NCI-H2081 (cell line): ENCODE measurements at regions not wholly inside any gene's neighbourhood (a gene's known extent, or its start where the extent isn't known, plus 50 kb on each side); places are given as distances from the start of the nearest gene placed in this dataset.

Experiments
- DNase-seq, 2 experiments: peaks; one replicate each; lab custom pipeline; 2025; lab: John Stamatoyannopoulos, UW

DNA sequence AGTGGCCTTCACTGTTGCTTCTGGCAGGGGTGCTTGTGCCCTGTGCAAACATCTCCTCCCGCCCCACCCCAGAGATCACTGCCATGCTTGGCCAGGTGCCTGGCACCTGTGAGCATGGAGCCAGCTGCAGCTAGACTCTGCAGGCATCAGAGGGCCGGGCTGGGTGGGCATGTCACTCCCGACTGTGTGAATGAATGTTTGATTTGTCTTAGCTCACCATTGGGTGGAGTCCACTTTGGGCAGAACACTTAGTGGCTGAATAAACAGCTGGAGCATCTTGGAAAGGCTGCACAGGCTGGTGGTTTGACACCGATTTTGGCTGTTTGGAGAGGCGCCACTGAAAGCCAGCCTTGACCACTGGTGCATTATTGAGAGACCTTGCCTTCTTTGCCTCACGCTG lies 267.3 kb downstream of the DLEU7 start:
- peak; percentile 84 to 93 for DNase-seq

DNA sequence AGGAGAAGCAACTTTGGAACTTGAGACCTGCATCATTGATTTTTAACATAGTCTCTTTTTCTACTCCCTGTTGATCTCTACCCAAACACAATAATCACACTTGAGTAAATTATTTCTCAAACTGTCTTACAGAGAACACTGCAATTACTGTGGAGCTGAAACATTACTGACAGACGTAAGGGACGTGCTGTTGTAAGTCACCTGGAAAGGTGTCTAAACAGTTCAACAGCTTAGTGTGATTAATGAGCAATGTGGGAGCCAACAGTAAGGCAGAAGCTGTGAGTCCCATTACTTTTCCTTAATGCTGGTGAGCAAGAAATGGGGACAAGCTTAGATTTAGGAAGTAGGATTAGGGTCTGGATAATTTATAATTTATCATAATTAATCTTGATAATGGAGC lies 265.7 kb downstream of the DLEU7 start:
- DNase-seq, result peak in 1 of 2 experiments; percentile 22

DNA sequence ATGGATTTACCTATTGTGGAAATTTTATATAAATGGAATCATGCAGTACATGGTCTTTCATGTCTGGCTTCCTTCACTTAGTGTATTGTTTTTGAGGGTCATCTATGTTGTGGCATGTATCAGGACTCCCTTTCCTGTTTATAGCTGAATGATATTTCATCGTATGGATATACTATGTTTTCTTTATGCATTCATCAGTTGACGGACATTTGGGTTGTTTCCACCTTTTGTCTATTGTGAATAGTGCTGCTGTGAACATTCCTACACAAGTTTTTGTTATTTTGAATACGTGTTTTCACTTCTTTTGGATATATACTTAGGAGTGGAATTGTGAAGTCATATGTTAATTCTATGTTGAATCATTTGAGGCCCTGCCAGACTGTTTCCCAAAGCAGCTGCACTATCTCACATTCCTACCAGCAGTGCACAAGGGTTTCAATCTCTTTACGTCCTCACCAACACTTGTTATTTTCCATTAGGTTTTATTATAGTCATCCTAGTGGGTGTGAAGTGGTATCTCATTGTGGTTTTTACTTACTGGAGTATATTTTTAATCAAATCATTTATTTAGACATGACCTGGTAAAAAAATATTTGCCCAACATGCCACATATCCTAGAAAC lies 262.7 kb downstream of the DLEU7 start:
- DNase-seq, result no peak

DNA sequence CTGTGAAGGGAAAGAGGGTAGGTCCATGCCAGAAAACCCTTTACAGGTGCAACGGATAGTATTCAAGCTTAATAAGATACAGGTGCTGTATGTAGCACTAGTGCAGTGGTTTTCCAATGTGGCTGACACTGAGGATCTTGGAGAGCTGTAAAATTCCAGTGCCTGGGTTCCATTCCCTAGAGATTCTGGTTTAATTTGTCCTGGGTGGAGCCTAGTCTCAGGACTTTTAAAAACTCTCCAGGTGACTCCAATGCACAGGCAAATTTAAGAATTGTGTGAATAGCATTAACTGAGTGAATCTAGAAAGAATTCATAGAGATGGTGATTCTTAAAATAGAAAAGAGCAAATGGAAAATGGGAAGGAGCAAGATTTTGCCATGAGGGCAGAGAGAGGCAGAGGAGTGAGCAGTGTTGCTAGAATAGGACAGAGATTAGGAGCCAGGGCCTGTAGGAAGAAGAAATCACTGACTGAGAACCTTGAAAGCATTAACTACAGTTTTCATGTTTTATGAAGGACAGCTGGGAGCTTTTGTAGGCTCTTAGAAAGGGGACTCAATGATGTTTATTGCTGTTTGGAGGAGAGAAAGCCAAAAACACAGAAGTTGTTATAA lies 261.8 kb downstream of the DLEU7 start:
- DNase-seq, result no peak

DNA sequence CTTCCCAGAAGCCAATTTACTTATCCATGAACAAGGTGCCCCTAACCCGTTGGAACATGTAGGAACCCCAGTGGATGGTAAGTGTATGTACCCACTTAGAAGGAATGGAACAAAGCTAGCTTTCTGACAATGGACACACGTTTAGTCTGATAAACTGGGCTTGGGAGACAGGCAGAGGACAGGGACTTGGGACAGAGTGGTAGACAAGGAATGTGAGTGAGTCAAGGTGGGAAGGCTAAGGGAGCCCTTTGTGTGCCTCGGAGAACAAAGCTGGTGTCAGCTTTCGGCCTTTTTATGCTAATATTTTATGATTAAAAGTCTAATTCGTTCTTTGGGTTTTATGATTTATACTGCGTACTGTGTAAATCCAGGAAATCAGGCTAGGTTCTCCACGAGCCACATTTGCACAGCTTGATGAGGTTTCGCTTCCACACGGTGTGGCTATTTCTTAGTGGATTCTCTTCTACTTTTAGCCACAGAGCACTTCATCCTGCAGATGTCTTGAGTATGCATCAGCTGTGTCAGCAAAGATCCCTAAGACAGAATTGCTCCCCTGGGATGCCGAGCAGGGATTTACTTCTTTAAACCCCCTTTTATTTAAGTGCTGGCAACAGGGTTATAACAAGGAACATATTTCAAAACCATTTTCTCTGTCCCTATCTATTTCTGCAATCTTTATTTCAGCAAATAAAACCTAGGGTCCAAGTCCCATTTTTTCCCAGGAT lies 258.5 kb downstream of the DLEU7 start:
- no peak for DNase-seq

DNA sequence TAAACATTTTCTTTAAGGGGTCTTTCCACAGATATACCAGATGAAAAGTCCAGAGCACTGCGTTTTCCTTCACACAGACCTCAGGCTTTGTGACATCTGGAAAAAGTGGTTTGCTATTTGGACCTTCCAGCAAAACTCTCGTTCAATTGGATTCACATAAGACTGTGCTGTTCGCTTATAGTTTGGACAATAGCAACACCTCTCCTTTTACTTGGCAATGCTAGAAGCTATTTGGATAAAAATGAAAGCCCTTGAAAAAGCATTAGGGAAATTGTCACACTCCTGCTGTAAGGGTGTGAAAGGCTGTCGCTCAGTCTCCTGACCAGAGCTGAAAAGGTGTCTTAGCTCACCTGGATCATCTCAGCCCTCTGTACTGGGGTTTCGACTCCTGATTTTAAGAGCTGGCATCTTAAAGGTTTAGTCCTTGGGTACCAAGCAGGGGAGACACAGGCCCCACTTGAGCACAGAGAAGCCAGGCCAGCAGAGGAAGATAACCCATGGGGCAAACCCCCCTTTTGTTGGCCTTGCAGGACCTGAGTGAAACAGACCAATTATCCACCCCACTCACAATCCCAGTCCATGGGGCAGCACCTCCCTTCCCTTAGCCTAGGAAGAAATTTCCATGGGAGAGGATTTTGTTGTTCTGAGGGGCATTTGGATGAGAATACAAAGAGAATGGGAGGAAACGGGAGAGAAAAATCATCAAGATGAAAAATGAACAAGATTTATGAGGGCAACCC lies 257.6 kb downstream of the DLEU7 start:
- no peak for DNase-seq

DNA sequence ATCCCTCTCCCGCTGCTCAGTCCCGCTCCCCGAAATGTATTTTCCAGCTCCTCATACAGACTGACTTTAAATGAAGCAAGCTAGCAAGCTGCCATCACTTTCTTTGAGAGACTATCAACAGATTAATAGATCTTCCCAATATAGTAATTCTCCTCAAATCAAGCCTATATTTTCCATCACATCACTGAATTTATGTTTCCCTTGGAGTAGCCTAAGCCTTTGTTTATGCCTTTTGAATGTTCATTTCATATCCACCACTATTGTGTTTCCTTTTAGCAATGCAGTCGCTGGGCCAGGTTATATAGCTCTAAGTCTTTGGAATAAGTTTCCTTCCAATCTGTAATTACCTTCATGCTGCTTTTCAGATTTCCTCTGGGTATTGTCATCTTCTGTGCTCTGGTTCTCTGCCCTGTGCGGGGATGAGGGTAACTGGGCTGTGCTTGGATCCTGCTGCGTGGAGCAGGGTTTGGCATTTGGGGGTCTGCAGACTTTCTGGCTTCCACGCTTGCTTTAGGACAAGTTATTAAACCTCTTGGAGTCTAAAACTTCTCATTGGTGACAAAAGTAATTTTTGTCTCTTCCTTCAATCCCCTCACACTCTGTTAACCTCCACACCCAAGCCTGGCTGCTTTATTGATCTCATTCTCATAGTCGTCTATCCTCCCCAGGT lies 256.9 kb downstream of the DLEU7 start:
- no peak for DNase-seq

DNA sequence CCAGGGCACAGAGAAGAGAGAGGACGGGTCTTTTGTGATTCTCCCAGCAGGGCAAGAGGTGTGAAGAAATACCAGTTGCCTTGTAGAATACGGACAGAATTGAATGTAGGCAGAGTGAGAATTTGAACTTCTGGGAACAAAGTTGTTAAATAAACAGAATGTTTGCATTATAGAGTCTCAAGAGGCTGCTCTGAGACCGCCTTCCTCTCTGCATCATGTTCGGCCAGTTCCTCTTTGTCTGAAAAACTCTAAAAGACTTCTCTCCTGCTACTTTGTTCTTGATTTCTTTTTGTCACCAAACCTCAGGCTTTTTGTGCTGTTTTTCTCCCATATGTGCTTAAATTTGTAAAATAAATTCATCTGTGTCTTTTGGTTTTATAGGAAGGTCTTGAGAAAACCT lies 256.4 kb downstream of the DLEU7 start:
- DNase-seq, result no peak

DNA sequence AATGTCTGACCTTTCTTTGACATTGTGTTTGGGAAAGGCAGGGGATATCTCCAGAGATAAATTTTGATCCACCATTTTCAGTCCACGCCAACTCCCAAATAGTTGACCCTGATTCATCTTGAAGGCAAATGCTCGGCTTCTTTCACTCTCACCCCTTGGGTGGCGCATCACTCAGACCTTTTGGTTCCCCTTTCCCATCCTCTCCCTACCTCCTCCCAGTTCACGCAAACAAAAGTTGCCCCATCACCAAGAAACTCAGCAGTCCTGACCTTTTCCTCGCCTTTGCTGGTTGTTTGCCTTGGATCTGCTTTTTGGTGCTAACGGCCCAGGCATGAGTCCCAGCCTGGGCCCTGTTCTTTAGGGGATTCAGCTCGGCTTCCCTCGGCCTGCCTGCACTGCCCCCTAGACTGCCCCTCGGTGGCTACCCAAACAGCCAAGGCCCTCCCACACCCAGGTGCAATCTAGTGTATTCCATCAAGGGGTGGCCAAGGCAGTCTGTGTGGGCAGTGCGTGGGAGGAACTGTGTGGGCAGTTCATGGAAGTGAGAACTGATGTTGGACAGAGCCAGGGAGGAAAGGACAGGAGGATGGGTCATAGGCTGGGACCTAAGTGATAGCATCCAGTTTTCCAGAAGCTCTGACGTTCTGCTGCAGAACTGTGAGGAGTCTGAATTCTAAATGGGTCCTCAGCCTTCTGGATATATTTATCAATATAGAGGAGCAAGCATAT lies 255.7 kb downstream of the DLEU7 start:
- DNase-seq, result no peak

DNA sequence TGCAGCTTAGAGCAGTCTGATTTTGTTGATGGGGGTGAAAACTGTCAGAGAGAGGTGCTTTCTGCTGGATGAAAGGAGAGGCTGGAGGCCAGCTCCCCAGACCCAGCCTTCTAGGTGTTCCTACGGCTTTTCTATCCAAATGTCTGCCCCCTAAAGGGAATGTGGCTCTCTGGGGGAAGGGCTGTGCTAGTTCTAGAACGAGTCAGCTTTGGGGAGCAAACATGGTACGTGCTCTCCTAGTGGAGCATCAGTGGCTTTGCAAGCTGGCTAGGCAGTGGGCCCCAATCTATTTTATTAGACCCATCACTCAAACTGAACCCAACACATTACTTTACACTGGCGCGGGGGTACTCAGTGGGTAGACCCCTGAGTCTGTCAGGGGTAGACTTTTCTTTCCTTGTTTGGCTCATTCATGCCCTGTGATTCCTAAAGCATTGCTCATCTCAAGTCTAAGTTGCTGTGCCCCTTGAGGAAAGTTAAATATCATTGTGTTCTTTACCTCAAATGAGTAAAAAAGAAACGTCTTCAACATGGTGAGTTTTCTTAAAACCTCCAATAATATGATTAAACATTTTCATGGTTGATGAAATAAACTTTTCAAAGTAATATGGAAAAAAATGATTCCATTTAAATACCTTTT lies 254.9 kb downstream of the DLEU7 start:
- DNase-seq, result no peak

DNA sequence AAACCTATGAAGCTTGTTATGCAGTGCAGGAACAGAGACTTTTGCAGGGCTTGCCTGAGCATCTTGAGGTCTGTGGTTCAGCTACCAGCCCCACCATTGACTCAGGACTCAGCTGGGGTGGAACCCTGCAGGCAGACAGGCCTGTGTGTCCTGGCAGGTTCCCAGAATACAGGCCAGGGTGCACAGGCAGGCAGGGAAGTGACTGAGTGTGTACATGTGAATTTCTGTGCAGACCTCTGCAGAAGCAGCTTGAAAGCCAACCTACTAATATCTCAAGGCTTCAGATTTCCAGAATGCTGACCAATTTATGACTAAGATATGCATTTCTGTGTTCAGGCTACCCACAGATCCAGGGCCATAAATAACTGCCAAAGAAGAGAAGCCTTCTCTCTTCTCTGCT lies 254.4 kb downstream of the DLEU7 start:
- no peak for DNase-seq

DNA sequence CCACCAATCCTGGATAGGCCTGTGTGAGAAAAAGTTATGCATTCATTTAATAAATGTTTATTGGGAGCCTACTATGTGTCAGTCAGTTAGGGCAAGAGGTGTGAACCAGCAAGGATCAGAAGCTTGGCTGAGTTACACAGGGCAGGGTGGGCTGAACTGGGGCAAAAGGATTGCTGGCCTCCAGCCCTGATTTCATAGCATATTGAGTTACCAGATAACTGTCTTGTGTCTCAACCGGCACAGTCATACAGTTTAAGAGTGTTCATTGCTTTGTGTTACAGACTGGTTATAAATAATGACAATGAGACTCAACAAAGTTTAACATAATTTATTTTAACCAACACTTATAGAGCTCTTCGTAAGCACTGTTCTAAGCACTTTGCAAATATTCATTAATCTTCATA lies 253.8 kb downstream of the DLEU7 start:
- DNase-seq, result no peak

DNA sequence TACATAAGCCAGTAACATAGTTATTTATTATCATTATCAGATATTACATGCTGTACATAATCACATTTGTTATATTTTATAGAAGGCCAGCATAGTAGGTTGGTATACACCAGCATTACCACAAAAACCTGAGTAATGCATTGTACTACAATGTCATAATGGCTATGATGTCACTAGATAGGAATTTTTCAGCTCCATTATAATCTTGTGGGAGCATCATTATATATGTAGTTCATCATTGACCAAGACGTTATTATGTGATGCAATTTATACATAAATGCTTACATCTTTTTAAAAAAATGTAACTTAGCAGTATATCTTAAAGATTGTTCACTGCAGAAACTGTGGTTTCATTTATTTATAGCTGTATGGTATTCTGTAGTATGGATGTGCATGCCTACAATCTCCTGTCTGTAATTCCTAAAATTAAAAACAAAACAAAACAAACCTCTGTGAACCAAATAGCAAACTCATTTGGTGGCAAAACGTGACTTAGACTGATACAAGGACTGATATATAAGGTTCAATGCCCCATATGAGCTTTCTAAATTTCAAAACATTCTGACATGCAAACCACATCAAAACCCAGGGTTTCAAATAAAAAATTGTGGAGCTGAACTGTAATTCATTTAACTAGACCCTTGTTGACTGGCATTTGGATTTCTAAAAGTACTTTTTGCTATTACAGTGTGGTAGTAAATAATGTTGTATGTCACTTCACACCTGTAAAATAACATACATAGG lies 250.9 kb downstream of the DLEU7 start:
- no peak for DNase-seq

DNA sequence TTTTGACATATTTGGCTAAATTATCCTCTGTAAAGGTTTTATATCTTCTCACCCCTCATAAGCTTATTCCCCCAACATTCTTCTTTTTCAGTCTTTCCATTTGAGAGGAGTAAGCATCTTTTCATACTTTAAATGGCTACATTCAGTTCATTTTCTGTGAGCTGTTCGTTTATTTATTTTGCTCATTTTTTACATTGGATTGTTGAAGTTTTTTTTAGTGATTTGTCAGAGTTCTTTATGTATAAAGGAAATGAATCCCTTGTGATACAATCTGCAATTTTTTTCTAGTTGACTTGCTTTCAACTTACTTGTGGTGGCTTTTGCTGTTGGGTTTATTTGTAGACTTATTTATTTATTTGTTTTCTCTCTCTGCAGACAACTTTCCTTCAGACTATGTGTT lies 250.3 kb downstream of the DLEU7 start:
- DNase-seq, result no peak

DNA sequence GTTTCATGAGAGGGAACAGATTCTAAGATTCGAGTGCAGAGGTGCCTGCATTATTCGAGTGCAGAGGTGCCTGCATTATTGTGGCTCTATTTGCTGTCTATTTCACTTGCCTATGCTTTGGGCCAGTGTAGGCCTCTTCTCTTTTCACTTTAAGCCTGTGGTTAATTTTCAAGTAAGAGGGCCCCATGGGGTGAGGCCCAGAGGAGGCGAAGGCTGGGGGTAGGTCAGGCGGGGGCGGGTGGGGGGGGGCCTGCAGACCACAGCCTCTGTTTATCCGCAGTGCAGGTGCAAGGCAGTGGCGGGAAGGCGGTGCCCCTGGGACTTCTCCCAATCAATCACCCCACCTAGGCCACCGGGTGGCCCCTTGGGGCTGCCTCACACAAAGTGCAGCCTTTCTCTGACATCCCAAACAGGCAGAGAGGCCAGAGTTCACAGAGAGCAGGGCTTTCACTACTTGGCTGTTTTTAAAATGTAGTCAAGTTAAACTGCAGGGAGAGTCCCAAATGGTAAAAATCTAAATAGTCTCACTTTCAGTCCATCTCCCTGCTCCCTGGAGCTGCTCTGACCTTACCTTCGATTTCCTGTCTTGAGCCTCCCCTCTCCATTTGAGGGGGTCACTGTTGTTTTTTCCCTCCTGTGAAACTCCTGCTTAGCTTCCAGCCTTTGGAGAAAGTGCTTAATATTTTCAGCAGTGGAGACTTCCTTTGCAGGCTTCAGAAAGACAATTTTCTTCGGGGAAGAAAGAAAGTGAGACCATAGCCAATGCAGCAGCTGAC lies 249.0 kb downstream of the DLEU7 start:
- DNase-seq, result no peak

DNA sequence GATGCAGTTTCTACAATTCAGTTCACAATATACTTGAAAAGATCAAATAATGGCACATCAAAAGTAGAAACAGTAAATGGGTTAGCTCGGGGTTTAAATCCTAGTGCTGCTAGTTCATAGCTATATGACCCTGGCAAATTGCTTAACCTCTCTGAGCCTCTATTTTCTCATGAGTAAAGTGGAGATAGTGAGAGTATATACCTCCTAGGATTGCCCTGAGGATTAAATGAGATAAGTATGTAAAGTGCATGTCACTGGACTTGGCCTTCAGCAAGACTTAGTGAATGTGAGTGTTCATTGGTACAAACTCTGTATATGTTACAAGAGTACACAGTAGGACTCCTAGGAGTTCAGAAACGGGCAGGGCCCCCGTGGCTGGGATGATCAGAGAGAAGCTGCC lies 248.3 kb downstream of the DLEU7 start:
- no peak for DNase-seq

DNA sequence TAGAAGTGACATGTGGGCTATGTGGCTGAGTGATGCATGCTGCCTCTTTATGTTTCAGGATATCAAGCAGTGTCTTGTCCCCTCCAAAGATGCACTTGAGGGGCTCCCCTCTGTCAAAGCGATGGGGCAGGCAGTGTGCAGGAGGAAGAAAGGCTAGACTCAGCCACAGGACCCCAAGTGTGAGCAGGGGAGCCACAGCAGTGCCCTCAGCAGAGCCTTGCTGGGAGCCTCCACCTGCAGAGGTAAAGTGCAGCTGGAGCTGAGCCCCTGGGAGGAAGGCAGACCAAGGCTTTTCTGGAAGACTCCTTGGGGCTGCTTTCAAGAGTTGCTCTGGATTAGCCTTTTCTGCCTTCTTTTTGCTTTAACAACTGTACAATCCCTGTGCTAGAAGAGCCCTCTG lies 247.3 kb downstream of the DLEU7 start:
- DNase-seq, result no peak

DNA sequence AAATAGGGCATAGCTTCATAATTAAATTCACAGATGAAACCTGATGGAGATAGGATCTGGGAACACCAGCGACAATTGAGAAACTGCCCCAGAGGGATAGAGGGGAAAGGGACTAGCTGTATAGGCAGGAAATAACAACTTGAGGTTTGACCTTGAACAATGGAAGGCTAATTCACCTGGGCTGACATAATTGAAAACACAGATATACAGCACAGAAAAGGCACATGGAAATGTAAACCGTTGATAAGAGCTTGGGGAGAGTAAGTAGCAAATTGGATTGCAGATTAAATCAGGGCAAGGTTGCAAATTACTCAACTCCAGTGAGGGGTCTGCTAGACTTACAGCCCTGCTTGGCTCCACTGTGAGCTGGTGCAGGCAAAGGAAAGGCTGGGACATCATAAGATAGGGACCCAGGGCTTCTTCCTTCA lies 246.7 kb downstream of the DLEU7 start:
- no peak for DNase-seq

DNA sequence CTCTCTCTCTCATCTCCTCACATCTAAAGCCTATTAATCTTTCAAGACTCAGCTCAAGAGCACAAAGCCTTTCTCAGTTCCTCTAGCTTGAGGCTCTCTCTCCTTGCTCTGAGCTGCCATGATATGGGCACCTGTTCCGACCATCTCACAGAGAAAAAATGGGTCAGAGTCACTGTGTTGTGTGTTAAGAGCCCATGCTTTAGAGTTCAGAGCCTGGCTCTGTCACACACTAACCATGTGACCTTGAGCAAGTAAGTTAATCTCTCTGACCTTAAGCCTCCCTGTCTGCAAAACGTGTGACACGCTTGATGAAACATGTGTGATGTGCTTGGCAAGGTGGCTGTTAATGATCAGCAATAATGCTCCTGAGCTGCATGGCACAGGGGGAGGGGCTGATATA lies 245.2 kb downstream of the DLEU7 start:
- DNase-seq, result no peak

DNA sequence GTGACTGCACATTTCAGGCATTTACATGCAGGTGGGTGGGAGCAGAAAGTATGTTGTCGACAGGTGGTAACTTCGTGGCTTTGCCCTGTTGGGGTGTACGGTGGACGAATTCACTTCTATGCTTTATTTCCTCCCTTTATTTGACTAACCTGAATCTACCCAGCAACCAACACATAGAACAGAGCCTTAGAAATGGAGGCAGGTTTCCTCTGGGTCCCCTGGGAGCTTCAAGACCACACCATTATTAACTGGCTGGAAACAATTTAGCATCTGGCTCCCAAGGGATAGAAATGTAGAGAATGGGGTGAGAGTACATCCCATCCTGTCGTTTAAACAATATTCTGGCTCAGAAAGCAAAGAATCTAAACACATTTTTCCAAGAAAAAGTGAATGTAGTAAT lies 244.4 kb downstream of the DLEU7 start:
- DNase-seq, result no peak
